ENCODE measurements at regions not wholly inside any gene's neighbourhood (a gene's known extent, or its start where the extent isn't known, plus 50 kb on each side); places are given as distances from the start of the nearest gene placed in this dataset.
"Not testable (repeated sequence)": the region's sequence is repeated elsewhere in the genome, so short reads cannot be mapped to it uniquely, and the experiment has no call there.

GRCh38 chr16:16563962-16564361 lies 185.0 kb downstream of the NPIPA7 start:
- not testable (repeated sequence) for DNase-seq

DNA sequence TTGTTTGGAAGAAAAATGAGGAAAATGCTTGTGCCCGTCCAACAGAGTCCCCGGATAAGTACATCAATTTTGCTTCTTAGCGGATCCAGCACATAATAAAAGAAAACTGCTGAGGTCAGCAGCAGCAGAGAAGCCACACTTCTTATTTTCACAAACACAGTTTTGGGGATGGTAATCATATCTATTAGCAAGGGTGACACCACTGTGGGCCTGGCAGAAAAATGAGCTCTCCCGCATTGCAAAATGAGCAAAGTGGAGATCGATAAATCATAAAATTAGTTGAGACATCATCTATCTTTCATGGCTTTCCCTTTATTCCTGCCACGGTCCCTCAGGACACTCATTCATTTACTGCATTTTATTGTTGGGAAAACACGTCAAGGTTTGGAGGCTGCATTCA lies 186.4 kb downstream of the NPIPA7 start:
- DNase-seq, result not testable (repeated sequence)

DNA sequence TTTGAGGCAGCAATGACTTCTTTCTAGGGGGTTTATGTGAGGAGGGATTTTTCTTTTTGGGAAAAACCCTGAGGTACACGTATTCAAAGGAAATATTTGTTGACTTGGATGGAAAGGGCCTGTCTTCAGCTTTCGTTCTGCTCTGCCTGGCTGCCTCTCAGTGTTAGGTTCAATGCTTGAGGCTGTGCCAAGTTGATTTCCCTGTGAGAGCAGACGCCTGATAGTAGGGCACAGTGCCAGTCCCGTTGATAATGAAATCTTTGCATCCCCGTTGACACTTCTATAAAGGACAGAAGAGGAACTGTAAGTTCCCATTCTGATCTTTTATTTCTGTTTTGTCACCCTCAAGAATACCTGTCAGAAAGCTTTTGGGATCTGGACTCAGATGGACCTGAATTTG lies 191.1 kb downstream of the NPIPA7 start:
- peak; percentile 60 for DNase-seq

DNA sequence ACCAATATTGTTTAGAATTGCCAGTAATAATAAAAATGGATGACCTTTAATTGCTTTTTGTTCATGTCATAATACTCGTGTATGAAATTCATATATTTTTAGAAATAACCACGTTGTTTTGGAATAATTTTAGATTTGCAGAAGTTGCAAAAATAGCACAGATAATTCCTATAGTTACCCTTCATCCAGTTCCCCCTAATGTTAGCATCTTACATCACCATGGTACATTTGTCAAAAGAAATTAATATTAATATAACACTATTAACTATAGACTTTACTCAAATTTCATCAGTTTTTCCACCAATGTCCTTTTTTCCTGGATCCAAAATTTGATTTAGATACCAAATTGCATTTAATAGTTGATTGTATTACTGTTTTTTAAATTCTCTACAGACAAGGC lies 191.9 kb downstream of the NPIPA7 start:
- DNase-seq, result not testable (repeated sequence)

DNA sequence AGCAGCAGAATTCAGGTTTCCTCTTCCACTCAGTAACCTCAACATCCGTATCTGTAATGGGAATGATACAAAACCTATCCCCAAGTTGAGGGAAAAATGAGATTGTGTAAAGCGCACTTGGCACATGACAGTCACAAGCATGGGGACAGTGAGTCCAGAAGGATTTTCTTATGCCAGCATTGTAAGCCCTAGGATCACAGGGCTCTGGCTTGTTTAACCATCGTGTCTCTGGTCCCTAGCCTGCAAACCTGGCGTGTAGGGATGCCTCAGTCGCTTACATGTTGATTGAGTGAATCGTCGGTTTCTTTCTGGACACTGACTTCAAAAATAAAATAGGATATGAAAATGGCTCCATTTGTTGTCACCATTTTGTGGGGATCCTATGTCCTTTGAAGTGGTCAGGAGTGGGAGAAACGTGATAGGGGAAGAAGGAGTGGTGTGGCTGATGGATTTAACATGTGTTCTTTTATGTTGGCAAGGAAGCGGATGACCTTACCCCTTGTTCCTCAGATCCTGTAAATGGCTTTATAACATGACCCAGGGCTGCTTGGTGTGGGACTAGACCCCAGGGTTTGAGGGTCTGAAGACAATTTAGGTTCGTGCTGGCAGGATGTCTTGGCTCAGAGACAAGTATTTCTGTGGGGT lies 193.3 kb downstream of the NPIPA7 start:
- DNase-seq, result not testable (repeated sequence)

DNA sequence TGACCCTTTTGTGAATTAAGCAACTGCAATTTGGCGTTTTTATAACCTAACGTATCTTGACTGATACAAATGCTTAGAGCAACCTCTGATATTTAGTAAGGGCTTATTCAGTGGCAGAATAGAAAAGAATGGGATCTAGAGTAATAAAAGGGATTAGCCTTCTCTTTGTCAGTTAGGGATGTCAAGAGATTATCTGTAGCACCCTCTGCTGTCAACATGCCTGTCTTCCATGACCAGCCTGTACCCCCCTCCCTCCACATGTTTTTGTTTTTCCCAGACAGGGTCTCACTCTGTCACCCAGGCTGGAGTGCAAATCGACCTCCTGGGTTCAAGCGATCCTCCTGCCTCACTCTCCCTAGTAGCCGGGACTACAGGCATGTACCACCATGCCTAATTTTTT lies 198.1 kb downstream of the NPIPA7 start:
- peak; percentile 6 for DNase-seq

- DNase-seq, result no peak
Measured at GRCh38 chr16:16578701-16579100, 199.8 kb downstream of the NPIPA7 start.

- DNase-seq, result not testable (repeated sequence)
Measured at GRCh38 chr16:16582916-16583315, 204.0 kb downstream of the NPIPA7 start.

DNA sequence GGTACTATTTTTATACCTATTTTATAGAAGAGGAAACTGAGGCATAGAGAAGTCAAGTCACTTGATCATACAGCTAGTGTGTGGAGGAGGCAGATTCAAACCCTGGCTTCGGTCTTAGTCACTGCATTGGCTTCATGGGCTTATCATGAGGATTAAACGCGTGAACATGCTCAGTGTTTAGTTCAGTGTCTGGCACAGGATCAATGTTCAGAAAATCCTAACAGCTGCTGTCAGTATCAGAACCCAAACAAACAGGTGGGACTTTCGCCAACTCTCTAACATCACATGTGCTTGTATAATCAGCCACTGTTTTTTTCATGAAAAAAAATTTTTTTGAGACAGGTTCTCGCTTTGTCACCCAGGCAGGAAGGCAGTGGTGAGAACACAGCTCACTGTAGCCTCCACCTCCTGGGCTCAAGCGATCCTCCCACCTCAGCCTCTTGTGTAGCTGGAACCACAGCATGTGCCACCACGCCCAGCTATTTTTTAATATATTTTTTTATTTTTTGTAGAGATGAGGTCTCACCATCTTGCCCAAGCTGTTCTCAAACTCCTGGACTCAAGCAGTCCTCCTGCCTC lies 207.2 kb downstream of the NPIPA7 start:
- peak; percentile 26 for DNase-seq

DNA sequence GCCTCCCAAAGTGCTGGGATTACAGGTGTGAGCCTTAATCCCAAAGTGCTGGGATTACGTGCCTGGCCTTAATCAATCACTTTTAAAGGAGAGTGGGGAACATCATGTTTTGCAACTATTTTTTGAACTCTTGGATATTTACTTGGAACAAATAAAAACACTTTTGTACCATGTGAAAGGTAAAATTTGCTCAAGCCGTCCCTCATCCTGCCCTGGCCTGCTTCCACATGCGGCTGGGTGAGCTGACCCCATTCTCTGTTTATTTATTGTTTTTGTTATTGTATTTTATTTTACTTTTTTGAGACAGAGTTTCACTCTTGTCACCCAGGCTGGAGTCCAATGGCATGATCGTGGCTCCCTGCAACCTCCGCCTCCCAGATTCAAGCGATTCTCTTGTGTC lies 208.0 kb downstream of the NPIPA7 start:
- not testable (repeated sequence) for DNase-seq

- DNase-seq, result not testable (repeated sequence)
Measured at GRCh38 chr16:16588436-16588835, 209.5 kb downstream of the NPIPA7 start.

DNA sequence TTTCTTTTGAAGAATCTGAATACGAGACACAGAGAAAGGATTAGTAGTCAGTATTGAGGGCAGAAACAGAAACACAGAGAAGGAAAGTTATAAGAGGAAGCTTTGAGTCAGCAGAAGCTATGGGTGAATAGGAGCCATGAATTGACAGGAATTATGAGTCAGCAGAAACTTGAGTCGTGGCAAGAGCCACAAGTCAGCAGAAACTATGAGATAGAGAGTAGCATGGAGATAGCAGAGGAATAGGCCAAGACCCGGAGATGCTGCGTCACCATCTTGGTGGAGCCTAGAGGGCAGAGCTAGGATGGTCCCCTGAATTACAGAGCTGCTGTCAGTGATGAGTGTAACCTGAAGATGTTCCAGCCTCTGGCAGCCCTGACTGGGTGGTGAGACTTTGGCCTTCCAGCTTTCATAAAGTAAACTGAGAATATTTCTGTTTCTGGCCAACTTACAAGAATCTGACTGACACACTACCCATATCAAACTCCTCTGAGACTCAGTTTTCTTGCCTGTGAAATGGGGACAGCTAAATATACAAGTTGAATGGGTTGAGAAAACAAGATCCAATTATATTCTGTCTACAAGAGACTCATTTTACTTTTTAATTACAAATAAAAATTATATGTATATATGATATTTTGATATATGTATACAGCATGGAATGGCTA lies 211.8 kb downstream of the NPIPA7 start:
- not testable (repeated sequence) for DNase-seq

- not testable (repeated sequence) for DNase-seq
Measured at GRCh38 chr16:16593156-16593863, 214.4 kb downstream of the NPIPA7 start.

- not testable (repeated sequence) for DNase-seq
Measured at GRCh38 chr16:16595029-16595718, 216.2 kb downstream of the NPIPA7 start.

DNA sequence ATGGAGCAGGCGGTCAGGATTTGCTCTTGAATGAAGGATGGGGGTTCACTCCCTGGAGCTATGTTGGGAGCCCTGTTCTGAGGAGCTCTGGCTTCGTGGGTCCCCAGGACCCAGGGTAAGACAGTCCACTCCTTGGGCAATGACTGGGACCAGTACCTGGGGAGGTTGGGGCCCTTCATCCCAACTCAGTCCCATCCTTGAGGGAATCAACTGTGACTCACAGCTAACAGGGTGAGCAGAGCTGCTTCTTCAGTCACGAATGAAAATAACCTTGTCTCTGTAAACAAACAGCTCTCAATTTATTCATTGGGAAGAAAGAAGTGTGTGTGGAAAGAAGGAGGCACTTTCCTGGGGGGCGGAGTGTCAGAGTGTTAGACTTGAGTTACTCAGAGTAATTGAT lies 222.3 kb downstream of the NPIPA7 start:
- not testable (repeated sequence) for DNase-seq

DNA sequence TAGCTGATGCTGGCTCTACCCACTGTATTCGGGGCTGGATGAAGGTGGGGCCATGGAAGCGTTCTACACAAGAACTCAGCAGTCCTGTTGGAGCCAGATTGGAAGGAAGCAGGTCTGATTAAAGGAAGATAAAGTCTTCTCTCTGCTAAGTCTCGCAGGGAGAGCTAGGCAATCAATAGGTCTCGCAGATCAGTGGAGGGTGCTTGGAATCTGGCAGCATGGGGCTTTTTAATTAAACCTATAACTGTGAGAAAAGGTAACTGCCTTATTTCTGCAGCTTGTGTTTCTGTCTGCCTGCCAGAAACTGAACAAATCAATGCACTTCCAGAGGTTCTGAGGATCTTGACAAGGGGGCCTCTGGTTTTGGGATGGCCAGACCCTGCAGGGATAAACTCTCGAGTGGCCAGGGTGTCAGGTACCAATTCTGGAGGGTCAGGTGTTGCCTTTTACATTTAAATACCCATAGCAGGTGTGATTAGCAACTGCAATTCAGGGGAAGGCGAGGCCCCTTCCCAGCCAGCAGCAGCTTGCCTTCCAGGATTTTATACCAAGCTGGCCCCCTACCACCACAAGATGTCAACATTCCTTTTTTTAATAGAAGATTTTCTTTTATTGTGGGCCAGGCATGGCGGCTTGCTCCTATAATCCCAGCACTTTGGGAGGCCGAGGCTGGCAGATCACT lies 228.6 kb downstream of the NPIPA7 start:
- not testable (repeated sequence) for DNase-seq

DNA sequence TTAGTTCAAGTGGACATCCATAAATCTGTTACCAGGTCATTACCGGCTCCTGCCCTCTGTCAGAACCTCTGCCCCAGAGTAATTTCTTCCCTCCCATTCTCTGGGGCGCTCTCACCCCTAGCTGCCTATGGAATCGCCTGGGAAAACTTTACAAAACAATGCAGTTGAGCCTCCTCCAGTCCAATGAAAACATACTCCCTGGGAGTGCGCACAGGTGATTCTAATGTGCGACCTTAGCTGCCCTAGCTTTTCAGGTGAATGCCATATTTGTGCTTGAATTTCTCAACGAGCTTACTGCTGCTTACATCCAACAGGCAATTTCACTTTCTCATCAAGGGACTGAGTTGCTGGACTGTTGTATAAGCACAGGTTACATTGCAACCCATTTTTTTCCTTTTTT lies 230.7 kb downstream of the NPIPA7 start:
- not testable (repeated sequence) for DNase-seq

- not testable (repeated sequence) for DNase-seq
Measured at GRCh38 chr16:16610389-16610967, 231.5 kb downstream of the NPIPA7 start.

GRCh38 chr16:16613212-16613611 lies 234.3 kb downstream of the NPIPA7 start:
- DNase-seq, result not testable (repeated sequence)

- not testable (repeated sequence) for DNase-seq
Measured at GRCh38 chr16:16614484-16614883, 235.5 kb downstream of the NPIPA7 start.

GRCh38 chr16:16618963-16619465 lies 240.1 kb downstream of the NPIPA7 start:
- DNase-seq, result not testable (repeated sequence)

- not testable (repeated sequence) for DNase-seq
Measured at GRCh38 chr16:16624367-16624766, 245.4 kb downstream of the NPIPA7 start.

All from hematopoietic multipotent progenitor cell treated with erythropoietin and hydrocortisone succinate and interleukin-3 and kit ligand, for 8 days (in vitro differentiated cells).